ENCODE measurements at regions not wholly inside any gene's neighbourhood (a gene's known extent, or its start where the extent isn't known, plus 50 kb on each side); places are given as distances from the start of the nearest gene placed in this dataset.
"Not testable (repeated sequence)": the region's sequence is repeated elsewhere in the genome, so short reads cannot be mapped to it uniquely, and the experiment has no call there.

DNA sequence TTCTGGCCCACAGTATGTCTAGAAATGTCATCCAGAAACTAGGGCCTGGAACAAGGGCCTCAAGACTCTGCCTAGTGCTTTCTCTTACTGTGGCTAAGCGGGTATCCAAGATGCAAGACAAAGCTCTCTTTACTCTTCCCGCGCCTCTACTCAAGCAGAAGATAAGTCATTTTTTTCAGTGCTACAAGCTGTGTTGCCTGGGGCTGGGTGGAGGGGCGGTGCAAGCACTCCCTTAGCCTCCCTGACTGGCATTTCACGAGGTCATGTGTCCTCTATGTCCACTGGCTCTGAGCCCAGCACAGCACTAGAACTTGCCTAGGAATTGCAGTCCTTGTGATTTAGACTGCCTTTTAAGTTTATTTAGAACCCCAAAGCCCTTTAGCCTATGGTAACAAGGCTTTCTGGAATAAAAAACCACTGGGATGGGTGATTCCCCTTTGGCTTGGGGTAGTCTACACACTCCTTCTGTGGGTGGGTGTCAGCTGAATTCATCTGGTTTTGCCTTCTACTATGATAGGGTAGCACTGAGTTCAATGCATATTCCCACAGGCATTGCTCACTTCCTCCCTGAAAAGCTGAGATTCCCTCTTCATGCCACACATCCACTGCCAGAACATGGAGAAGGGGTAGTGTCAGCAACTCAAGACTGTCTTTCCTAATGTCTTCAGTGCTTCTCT lies 371.8 kb upstream of the KCND2 start:
- H3K4me1 ChIP-seq: no peaks in the 10 kb centered on the region
- no peaks in the 10 kb centered on the region for H3K36me3 ChIP-seq
- no peak overlapping the region for H3K27ac ChIP-seq
- no peak for TF ChIP-seq POLR2AphosphoS5 (IDR thresholded peaks at IDR 0.05)
- TF ChIP-seq POLR2A (IDR thresholded peaks at IDR 0.05): no peak
- TF ChIP-seq, protein P1, sequence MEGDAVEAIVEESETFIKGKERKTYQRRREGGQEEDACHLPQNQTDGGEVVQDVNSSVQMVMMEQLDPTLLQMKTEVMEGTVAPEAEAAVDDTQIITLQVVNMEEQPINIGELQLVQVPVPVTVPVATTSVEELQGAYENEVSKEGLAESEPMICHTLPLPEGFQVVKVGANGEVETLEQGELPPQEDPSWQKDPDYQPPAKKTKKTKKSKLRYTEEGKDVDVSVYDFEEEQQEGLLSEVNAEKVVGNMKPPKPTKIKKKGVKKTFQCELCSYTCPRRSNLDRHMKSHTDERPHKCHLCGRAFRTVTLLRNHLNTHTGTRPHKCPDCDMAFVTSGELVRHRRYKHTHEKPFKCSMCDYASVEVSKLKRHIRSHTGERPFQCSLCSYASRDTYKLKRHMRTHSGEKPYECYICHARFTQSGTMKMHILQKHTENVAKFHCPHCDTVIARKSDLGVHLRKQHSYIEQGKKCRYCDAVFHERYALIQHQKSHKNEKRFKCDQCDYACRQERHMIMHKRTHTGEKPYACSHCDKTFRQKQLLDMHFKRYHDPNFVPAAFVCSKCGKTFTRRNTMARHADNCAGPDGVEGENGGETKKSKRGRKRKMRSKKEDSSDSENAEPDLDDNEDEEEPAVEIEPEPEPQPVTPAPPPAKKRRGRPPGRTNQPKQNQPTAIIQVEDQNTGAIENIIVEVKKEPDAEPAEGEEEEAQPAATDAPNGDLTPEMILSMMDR (IDR thresholded peaks at IDR 0.05): no peak
- no peak for TF ChIP-seq EP300 (IDR thresholded peaks at IDR 0.05)
- no peak for DNase-seq (ENCODE audit: low spot score in 2 of 2)
- no peaks in the 10 kb centered on the region for H3K27me3 ChIP-seq
- no peak overlapping the region for H3K4me3 ChIP-seq
- no peaks in the 10 kb centered on the region for H3K9me3 ChIP-seq
- WGBS: 62% methylated on average over 5 of the region's 5 CpGs

DNA sequence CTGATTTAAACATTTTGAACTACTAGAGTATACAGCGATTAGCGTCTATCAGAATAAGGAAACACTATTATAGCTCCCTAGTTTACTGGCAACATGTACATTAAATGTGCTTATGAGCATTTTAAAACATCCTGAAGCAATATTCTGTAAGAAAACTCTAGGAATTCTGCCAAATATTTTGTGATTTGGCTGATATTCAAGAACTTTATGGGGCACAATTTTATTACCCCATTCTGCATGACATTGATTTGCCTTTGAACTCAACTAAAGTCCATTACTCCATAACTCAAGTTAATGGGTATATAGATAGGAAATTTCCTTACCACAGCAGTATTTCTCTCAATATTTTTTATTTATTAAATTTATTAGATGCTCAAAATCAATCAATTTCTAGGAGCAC lies 369.9 kb upstream of the KCND2 start:
- no peak overlapping the region for H3K4me3 ChIP-seq
- H3K9me3 ChIP-seq: no peaks in the 10 kb centered on the region
- H3K27ac ChIP-seq: no peak overlapping the region
- H3K36me3 ChIP-seq: no peaks in the 10 kb centered on the region
- TF ChIP-seq POLR2AphosphoS5 (IDR thresholded peaks at IDR 0.05): no peak
- TF ChIP-seq, protein P1 (IDR thresholded peaks at IDR 0.05): no peak
- no peaks in the 10 kb centered on the region for H3K4me1 ChIP-seq
- DNase-seq (ENCODE audit: low spot score in 2 of 2): no peak
- H3K27me3 ChIP-seq: no peaks in the 10 kb centered on the region
- WGBS: 44% methylated on average over 2 of the region's 2 CpGs

DNA sequence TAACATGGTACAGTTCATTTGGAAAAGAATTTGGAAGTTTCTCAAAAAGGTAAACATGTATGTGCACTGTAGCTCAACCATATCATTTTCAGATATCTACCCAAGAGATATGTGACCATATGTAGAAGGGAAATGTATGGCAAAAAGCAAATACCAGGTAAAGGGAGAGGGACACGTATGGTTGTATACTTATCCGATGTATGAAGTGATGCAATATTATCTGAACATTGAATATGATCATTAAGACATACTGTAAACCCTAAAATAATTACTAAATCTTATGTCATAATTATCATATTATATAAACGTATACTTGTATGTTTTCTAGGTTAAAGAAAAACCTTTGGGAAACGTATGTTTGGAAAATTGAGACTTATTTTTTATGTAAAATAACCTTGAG lies 367.5 kb upstream of the KCND2 start:
- 81% methylated on average over 4 of the region's 4 CpGs for WGBS
- Histone ChIP-seq H3K27me3 (no peaks in the 10 kb centered on the region), H3K4me1 (no peaks in the 10 kb centered on the region), H3K27ac (no peak overlapping the region), H3K36me3 (no peaks in the 10 kb centered on the region), H3K9me3 (no peaks in the 10 kb centered on the region), H3K4me3 (no peak overlapping the region)
- DNase-seq (ENCODE audit: low spot score in 2 of 2): no peak
- no peak for TF ChIP-seq POLR2A (IDR thresholded peaks at IDR 0.05)
- no peak for TF ChIP-seq EP300 (IDR thresholded peaks at IDR 0.05)
- TF ChIP-seq POLR2AphosphoS5 (IDR thresholded peaks at IDR 0.05): no peak
- TF ChIP-seq, protein P1 (IDR thresholded peaks at IDR 0.05): no peak

DNA sequence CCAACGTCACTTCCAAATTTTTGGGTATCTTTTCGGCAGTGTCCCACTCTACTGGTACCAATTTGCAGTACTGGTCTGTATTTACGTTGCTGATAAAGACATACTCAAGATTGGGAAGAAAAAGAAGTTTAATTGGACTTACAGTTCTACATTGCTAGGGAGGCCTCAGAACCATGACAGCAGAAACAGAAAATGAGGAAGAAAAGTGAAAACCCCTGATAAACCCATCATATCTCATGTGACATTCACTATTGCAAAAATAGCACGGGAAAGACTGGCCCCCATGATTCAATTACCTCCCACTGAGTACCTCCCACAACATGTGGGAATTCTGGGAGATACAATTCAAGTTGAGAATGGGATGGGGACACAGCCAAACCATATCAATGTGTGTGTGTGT lies 364.0 kb upstream of the KCND2 start:
- TF ChIP-seq EP300 (IDR thresholded peaks at IDR 0.05): no peak
- TF ChIP-seq POLR2AphosphoS5 (IDR thresholded peaks at IDR 0.05): no peak
- TF ChIP-seq, protein P1 (IDR thresholded peaks at IDR 0.05): no peak
- no peak for TF ChIP-seq POLR2A (IDR thresholded peaks at IDR 0.05)
- WGBS: 84% methylated on average over 4 of the region's 4 CpGs
- H3K9me3 ChIP-seq: no peaks in the 10 kb centered on the region
- no peak overlapping the region for H3K4me3 ChIP-seq
- no peak for DNase-seq (ENCODE audit: low spot score in 2 of 2)
- H3K27me3 ChIP-seq: no peaks in the 10 kb centered on the region
- H3K27ac ChIP-seq: no peak overlapping the region
- H3K36me3 ChIP-seq: no peaks in the 10 kb centered on the region
- no peaks in the 10 kb centered on the region for H3K4me1 ChIP-seq

DNA sequence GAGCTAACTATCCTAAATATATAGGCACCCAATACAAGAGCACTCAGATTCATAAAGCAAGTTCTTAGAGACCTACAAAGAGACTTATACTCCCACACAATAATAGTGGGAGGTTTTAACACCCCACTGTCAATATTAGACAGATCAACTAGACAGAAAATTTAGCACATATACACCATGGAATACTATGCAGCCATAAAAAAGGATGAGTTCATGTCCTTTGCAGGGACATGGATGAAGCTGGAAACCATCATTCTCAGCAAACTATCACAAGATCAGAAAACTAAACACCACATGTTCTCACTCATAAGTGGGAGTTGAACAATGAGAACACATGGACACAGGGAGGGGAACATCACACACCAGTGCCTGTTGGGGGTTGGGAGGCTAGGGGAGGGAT lies 358.9 kb upstream of the KCND2 start:
- not testable (repeated sequence) for H3K27me3 ChIP-seq; H3K9me3 ChIP-seq; H3K27ac ChIP-seq; H3K4me3 ChIP-seq; DNase-seq (ENCODE audit: low spot score in 2 of 2); H3K36me3 ChIP-seq; H3K4me1 ChIP-seq

DNA sequence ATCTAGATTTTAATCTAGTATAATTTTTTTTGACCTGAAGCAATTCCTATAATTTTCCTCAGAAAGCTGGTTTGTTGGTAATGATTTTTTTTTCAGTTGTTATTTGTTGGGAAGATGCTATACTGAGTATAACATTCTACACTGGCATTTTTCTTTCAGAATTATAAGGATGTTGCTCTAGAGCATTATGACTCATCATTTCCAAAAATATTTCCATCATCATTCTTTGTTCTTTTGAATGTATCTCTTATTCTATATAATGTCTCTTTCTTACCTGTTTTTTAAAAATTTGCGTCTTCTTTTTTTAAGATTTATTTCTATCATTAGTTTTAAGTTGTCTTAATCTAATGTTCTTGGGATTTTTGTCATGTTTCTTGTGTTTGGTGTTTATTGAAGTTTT lies 356.5 kb upstream of the KCND2 start:
- TF ChIP-seq, protein P1 (IDR thresholded peaks at IDR 0.05): no peak
- TF ChIP-seq POLR2AphosphoS5 (IDR thresholded peaks at IDR 0.05) (no peak), EP300 (IDR thresholded peaks at IDR 0.05) (no peak), POLR2A (IDR thresholded peaks at IDR 0.05) (no peak)
- no peak overlapping the region for H3K4me3 ChIP-seq
- no peaks in the 10 kb centered on the region for H3K9me3 ChIP-seq
- no peak overlapping the region for H3K27ac ChIP-seq
- H3K4me1 ChIP-seq: no peaks in the 10 kb centered on the region
- no peak for DNase-seq (ENCODE audit: low spot score in 2 of 2)
- H3K27me3 ChIP-seq: no peaks in the 10 kb centered on the region
- H3K36me3 ChIP-seq: no peaks in the 10 kb centered on the region
- WGBS: 77% methylated on average over 1 of the region's 1 CpG
